ENCODE measurements at regions not wholly inside any gene's neighbourhood (a gene's known extent, or its start where the extent isn't known, plus 50 kb on each side); places are given as distances from the start of the nearest gene placed in this dataset.
"Not testable (repeated sequence)": the region's sequence is repeated elsewhere in the genome, so short reads cannot be mapped to it uniquely, and the experiment has no call there.

- TF ChIP-seq POLR2A (IDR thresholded peaks at IDR 0.05): no peak
- no peak for TF ChIP-seq CTCF (IDR thresholded peaks at IDR 0.05)
- Histone ChIP-seq H3K36me3 (no peaks in the 10 kb centered on the region), H3K4me1 (no peaks in the 10 kb centered on the region), H3K27me3 (no peaks in the 10 kb centered on the region), H3K27ac (no peak overlapping the region), H3K4me3 (no peak overlapping the region), H3K9me3 (no peaks in the 10 kb centered on the region)
- intact Hi-C loops (cut with DNase I; ENCODE audit: low total_unique reads): no loop called here
- no peak for DNase-seq
These were observed 90.4 kb upstream of the RAB40AL start for GRCh38 chrX:102846544-102847236.

- Histone ChIP-seq H3K4me3 (no peak overlapping the region), H3K9me3 (no peaks in the 10 kb centered on the region), H3K4me1 (no peaks in the 10 kb centered on the region), H3K27me3 (no peaks in the 10 kb centered on the region), H3K27ac (no peak overlapping the region), H3K36me3 (no peaks in the 10 kb centered on the region)
- DNase-seq: no peak
- intact Hi-C loops (cut with DNase I; ENCODE audit: low total_unique reads): no loop called here
- TF ChIP-seq CTCF (IDR thresholded peaks at IDR 0.05): no peak
- no peak for TF ChIP-seq POLR2A (IDR thresholded peaks at IDR 0.05)
These were observed 89.7 kb upstream of the RAB40AL start for GRCh38 chrX:102847362-102847761.

GRCh38 chrX:102849396-102849795, 87.7 kb upstream of the RAB40AL start:
- Histone ChIP-seq H3K9me3 (no peaks in the 10 kb centered on the region), H3K36me3 (no peaks in the 10 kb centered on the region), H3K27me3 (no peaks in the 10 kb centered on the region), H3K27ac (no peak overlapping the region), H3K4me3 (no peak overlapping the region), H3K4me1 (no peaks in the 10 kb centered on the region)
- intact Hi-C loops (cut with DNase I; ENCODE audit: low total_unique reads): no loop called here
- TF ChIP-seq CTCF (IDR thresholded peaks at IDR 0.05): no peak
- TF ChIP-seq POLR2A (IDR thresholded peaks at IDR 0.05): no peak
- no peak for DNase-seq

- H3K27ac ChIP-seq; H3K4me3 ChIP-seq; H3K36me3 ChIP-seq; H3K4me1 ChIP-seq; DNase-seq; H3K9me3 ChIP-seq; H3K27me3 ChIP-seq; intact Hi-C loops (cut with DNase I; ENCODE audit: low total_unique reads): not testable (repeated sequence)
These were observed 78.1 kb upstream of the RAB40AL start for GRCh38 chrX:102858826-102859549.

- no peak for TF ChIP-seq CTCF (IDR thresholded peaks at IDR 0.05)
- TF ChIP-seq POLR2A (IDR thresholded peaks at IDR 0.05): no peak
- intact Hi-C loops (cut with DNase I; ENCODE audit: low total_unique reads): no loop called here
- Histone ChIP-seq H3K4me3 (no peak overlapping the region), H3K27ac (no peak overlapping the region), H3K9me3 (no peaks in the 10 kb centered on the region), H3K4me1 (no peaks in the 10 kb centered on the region), H3K36me3 (no peaks in the 10 kb centered on the region), H3K27me3 (peaks cover 0 to 6% of the 10 kb centered on the region in 2 donors)
- DNase-seq: no peak
These were observed 77.6 kb upstream of the RAB40AL start for GRCh38 chrX:102859550-102859871.

All from uterus (tissue), 3 donors.